Stimulated activated naive B cell treated with anti-CD40 and anti-IgM and Interleukin-4, amounts not matched to agents 10 μg/mL and 1 μg/mL and 100 μg/mL, for 72 hours (primary cell): ENCODE measurements at regions not wholly inside any gene's neighbourhood (a gene's known extent, or its start where the extent isn't known, plus 50 kb on each side); places are given as distances from the start of the nearest gene placed in this dataset.

ENCODE experiments used
- ATAC-seq, 2 donors: fragments of 150-1000 bp; cut with Tn5 transposase; replicated peaks; 2 replicates each; pipeline ENCODE4 v1.10.0; 2021; ENCODE audit warnings: moderate library complexity in 1 of 2
- DNase-seq: peaks from one replicate; pipeline ENCODE4 v3.0.0; 2021
- H3K27ac Mint-ChIP-seq: one replicate; pipeline ENCODE4 v1.8.0; 2022; ENCODE audit warnings: mild to moderate bottlenecking, mixed read lengths
- H3K27me3 Mint-ChIP-seq, 2 donors: one replicate each; pipeline ENCODE4 v1.8.0; 2022; ENCODE audit warnings: mixed read lengths in 2 of 2
- H3K36me3 Mint-ChIP-seq, 2 donors: one replicate each; pipeline ENCODE4 v1.8.0; 2022; ENCODE audit warnings: mixed read lengths in 2 of 2, mild to moderate bottlenecking in 1 of 2
- H3K4me1 Mint-ChIP-seq, 2 donors: one replicate each; pipeline ENCODE4 v1.8.0; 2022; ENCODE audit warnings: mixed read lengths in 2 of 2, mild to moderate bottlenecking in 1 of 2
- H3K4me3 Mint-ChIP-seq, 2 donors: one replicate each; pipeline ENCODE4 v1.8.0; 2022; ENCODE audit warnings: mild to moderate bottlenecking in 2 of 2, mixed read lengths in 2 of 2, moderate library complexity in 1 of 2
- H3K9me3 Mint-ChIP-seq, 2 donors: one replicate each; pipeline ENCODE4 v1.8.0; 2022; ENCODE audit warnings: mixed read lengths in 2 of 2, mild to moderate bottlenecking in 1 of 2

DNA sequence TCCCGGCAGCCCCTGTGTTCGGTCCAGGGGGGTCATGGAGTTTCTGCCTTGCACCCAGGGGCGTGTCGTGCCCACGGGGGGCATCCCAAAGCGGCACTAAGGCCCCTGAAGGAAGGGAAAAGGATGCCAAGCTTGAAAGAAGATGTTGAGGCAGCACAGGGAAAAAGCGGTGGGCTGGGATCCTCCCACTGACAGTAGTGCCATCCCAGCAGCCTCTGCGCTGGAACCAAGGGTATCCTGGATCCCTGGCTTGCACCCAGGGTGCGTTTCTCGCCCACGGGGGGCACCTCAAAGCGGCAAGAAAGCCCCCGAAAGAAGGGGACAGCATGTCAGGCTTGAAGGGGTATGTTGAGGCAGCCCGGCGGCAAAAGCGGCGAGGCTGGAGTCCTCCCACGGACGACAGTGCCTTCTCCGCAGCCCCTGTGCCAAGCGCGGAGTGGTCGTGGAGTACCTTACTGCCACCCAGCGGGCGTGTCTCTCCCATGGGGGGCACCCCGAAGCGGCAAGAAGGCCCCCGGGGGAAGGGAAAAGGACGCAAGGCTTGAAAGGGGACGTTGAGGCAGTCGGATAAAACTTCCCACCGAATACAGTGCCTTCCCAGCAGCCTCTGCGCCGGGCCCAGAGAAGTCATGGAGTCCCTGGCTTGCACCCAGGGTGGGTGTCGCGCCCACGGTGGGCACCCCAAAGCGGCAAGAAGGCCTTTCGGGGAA lies 164.4 kb upstream of the ALG10B start:
- DNase-seq (no peak), ATAC-seq (no peak)
- H3K36me3 Mint-ChIP-seq = no peaks in the 10 kb centered on the region
- H3K27me3 Mint-ChIP-seq = no peaks in the 10 kb centered on the region
- no peak overlapping the region for H3K4me3 Mint-ChIP-seq
- H3K27ac Mint-ChIP-seq = no peak overlapping the region
- H3K9me3 Mint-ChIP-seq = peaks cover 17 to 20% of the 10 kb centered on the region in 2 donors
- no peaks in the 10 kb centered on the region for H3K4me1 Mint-ChIP-seq

DNA sequence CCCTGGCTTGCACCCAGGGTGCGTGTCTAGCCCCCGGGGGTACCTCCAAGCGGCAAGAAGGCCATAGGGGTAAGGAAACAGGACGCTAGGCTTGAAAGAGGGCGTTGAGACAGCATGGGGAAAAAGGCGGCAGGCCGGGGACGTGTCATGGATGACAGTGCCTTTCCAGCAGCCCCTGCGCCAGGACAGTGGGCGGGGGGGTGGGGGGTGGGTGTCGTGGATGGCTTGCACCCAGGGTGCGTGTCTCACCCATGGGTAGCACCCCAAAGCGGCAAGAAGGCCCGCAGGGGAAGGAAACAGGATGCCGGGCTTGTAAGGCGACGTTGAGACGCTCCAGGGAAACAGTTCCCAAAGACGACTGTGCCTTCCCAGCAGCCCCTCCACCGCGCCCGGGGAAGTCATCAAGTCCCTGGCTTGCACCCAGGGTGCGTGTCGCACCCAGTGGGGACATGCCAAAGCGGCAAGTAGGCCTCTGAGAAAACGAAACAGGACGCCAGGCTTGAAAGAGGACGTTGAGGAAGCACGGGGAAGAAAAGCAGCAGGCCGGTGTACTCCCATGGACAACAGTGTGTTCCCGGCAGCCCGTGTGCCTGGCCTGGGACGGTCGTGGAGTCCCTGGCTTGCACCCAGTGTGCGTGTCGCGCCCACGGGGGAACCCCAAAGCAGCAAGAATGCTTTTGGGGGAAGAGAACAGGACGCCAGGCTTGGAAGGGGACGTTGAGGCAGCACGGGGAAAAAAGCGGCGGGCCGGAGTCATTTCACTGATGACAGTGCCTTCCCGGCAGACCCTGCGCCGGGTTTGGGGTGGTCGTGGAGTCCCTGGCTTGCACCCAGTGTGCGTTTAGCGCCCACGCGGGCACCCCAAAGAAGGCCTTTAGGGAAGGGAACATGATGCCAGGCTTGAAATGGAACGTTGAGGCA lies 163.5 kb upstream of the ALG10B start:
- ATAC-seq (no peak), DNase-seq (no peak)
- H3K4me1 Mint-ChIP-seq = no peaks in the 10 kb centered on the region
- H3K27ac Mint-ChIP-seq = no peak overlapping the region
- peaks cover 13 to 14% of the 10 kb centered on the region in 2 donors for H3K9me3 Mint-ChIP-seq
- H3K27me3 Mint-ChIP-seq = no peaks in the 10 kb centered on the region
- H3K36me3 Mint-ChIP-seq = no peaks in the 10 kb centered on the region
- no peak overlapping the region for H3K4me3 Mint-ChIP-seq

DNA sequence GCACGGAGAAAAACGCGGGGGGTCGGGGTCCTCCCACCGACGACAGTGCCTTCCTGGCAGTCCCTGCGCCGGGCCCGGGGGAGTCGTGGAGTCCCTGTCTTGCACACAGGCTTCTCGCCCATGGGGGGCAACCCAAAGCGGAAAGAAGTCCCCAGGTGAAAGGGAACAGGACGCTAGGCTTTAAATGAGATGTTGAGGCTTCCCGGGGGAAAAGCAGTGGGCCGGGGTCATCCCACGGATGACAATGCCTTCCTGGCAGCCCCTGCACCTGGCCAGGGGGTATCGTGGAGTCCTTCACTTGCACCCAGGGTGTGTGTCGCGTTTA lies 162.9 kb upstream of the ALG10B start:
- no peaks in the 10 kb centered on the region for H3K4me1 Mint-ChIP-seq
- no peaks in the 10 kb centered on the region for H3K27me3 Mint-ChIP-seq
- DNase-seq = no peak
- no peak overlapping the region for H3K27ac Mint-ChIP-seq
- peaks cover 8 to 13% of the 10 kb centered on the region in 2 donors for H3K9me3 Mint-ChIP-seq
- H3K4me3 Mint-ChIP-seq = no peak overlapping the region
- ATAC-seq = no peak
- no peaks in the 10 kb centered on the region for H3K36me3 Mint-ChIP-seq

DNA sequence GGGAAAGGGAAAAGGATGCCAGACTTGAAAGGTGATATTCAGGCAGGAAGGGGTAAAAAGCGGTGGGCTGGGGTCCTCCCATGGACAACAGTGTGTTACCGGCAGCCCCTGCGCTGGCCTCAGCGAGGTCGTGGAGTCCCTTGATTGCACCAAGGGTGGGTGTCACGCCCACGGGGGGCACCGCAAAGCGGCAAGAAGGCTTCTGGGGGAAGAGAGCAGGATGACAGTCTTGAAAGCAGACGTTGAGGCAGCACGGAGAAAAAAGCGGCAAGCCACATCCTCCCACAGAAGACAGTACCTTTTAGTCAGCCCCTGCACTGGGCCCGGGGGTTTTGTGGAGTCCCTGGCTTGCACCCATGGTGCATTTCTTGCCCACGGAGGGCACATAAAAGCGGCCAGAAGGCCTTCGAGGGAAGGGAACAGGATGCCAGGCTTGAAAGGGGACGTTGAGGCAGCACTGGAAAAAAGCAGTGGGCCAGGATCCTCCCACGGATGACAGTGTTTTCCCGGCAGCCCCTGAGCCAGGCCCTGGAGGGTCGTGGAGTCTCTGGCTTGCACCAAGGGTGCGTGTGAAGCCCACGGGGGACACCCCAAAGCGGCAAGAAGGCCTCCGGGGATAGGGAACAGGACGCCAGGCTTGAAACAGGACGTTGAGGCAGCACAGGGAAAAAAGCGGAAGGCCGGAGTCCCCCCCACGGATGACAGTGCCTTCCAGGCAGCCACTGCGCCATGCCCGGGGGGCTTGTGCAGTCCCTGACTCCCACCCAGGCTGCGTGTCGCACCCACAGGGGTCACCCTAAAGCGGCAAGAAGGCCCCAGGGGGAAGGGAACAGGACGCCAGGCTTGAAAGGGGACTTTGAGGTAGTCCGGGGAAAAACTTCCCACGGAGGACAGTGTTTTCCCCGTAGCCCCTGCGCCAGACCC lies 162.2 kb upstream of the ALG10B start:
- Mint-ChIP-seq H3K27me3 (no peaks in the 10 kb centered on the region), H3K9me3 (peaks cover 3 to 10% of the 10 kb centered on the region in 2 donors), H3K36me3 (no peaks in the 10 kb centered on the region), H3K4me1 (no peaks in the 10 kb centered on the region), H3K4me3 (no peak overlapping the region), H3K27ac (no peak overlapping the region)
- ATAC-seq (no peak), DNase-seq (no peak)

DNA sequence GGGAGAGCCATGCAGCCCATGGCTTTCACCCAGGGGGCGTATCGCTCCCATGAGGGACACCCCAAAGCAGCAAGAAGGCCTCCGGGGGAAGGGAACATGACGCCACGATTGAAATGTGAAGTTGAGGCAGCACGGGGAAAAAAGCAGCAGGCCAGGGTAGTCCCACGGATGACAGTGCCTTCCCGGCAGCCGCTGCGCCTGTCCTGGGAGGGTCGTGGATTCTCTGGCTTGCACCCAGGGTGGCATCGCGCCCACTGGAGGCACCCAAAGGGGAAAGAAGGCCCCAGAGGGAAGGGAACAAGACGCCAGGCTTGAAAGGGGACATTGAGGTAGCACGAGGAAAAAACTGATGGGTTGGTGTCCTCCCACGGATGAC lies 161.6 kb upstream of the ALG10B start:
- Mint-ChIP-seq H3K36me3 (no peaks in the 10 kb centered on the region), H3K27me3 (no peaks in the 10 kb centered on the region), H3K4me3 (no peak overlapping the region), H3K27ac (no peak overlapping the region), H3K9me3 (peaks cover 3 to 12% of the 10 kb centered on the region in 2 donors), H3K4me1 (no peaks in the 10 kb centered on the region)
- DNase-seq (no peak), ATAC-seq (no peak)

DNA sequence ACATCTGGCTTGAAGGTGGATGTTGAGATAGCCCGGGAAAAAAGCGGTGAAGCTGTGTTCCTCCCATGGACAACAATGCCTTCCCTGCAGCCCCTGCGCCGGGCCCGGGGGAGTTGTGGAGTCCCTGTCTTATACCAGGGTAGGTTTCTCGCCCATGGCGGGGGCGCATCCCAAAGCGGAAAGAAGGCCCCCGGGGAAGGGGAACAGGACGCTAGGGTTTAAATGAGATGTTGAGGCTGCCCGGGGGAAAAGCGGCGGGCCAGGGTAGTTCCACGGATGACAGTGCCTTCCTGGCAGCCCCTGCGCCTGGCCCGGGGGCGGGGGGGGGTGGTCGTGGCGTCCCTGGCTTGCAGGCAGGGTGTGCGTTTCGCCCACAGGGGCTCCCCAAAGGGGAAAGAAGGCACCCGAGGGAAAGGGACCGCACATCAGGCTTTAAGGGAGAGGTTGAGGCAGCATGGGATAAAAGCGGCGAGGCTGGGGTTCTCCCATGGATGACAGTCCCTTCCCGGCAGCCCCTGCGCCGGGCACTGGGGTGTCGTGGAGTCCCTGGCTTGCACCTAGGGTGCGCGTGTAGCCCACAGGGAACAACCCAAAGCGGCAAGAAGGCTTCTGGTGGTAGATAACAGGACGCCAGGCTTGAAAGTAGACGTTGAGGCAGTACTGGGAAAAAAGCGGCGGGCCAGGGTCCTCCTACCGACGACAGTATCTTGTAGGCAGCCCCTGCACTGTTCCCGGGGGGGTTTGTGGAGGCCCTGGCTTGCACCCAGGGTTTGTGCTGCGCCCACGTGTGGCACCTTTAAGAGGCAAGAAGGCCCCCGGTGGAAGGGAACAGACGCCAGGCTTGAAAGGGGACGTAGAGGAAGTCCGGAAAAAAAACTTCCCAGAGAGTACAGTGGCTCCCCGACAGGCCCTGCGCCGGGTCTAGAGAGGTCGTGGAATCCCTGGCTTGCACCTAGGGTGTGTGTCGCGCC lies 160.8 kb upstream of the ALG10B start:
- ATAC-seq (no peak), DNase-seq (no peak)
- H3K4me1 Mint-ChIP-seq = no peaks in the 10 kb centered on the region
- H3K9me3 Mint-ChIP-seq = peaks cover 3 to 12% of the 10 kb centered on the region in 2 donors
- no peak overlapping the region for H3K4me3 Mint-ChIP-seq
- no peaks in the 10 kb centered on the region for H3K27me3 Mint-ChIP-seq
- H3K36me3 Mint-ChIP-seq = no peaks in the 10 kb centered on the region
- H3K27ac Mint-ChIP-seq = no peak overlapping the region

DNA sequence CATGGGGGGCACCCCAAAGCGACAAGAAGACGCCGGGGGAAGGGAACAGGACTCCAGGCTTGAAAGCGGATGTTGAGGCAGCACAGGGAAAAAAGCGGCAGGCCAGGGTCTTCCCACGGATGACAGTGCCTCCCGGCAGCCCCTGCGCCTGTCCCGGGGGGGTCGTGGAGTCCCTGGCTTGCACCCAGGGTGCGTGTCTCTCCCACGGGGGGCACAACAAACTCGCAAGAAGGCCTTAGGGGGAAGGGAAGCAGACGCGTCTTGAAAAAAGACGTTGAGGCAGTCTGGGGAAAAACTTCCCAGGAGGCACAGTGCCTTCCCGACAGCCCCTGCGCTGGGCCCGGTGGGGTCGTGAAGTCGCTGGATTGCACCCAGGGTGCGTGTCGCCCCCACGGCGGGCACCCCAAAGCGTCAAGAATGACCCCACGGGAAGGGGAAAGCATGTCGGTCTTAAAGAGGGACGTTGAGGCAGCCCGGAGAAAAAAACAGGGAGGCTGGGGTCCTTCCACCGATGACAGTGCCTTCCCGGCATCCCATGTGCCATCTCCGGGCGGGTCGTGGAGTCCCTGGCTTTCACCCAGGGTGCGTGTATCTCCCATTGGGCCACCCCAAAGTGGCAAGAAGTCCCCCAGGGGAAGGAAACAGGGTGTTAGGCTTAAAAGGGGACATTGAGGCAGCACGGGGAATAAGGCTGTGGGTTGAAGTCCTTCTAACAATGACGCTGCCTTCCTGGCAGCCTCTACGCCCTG lies 159.9 kb upstream of the ALG10B start:
- DNase-seq = no peak
- no peaks in the 10 kb centered on the region for H3K4me1 Mint-ChIP-seq
- H3K4me3 Mint-ChIP-seq = no peak overlapping the region
- no peak for ATAC-seq
- H3K36me3 Mint-ChIP-seq = no peaks in the 10 kb centered on the region
- H3K27ac Mint-ChIP-seq = no peak overlapping the region
- H3K27me3 Mint-ChIP-seq = no peaks in the 10 kb centered on the region
- H3K9me3 Mint-ChIP-seq = peaks cover 3 to 13% of the 10 kb centered on the region in 2 donors

DNA sequence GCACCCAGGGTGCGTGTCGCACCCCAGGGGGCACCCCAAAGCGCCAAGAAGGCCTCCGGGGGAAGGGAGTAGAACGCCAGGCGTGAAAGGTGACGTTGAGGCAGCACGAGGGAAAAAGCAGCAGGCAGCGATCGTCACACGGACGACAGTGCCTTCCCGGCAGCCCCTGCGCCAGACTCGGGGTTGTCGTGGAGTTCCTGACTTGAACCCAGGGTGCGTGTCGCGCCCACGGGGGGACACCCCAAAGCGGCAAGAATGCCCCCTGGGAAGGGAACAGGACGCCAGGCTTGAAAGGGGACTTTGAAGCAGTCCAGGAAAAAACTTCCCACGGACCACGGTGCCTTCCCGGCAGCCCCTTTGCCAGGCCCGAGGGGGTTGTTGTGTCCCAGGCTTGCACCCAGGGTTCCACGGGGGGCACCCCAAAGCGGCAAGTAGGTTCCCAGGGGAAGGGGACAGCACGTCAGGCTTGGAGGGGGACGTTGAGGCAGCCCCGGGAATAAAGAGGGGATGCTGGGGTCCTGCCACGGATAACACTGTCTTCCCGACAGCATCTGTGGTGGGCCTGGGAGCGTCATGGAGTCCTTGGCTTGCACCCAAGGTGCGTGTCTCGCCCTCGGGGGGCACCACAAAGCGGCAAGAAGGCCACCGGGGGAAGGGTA lies 159.2 kb upstream of the ALG10B start:
- no peak overlapping the region for H3K4me3 Mint-ChIP-seq
- H3K4me1 Mint-ChIP-seq = no peaks in the 10 kb centered on the region

DNA sequence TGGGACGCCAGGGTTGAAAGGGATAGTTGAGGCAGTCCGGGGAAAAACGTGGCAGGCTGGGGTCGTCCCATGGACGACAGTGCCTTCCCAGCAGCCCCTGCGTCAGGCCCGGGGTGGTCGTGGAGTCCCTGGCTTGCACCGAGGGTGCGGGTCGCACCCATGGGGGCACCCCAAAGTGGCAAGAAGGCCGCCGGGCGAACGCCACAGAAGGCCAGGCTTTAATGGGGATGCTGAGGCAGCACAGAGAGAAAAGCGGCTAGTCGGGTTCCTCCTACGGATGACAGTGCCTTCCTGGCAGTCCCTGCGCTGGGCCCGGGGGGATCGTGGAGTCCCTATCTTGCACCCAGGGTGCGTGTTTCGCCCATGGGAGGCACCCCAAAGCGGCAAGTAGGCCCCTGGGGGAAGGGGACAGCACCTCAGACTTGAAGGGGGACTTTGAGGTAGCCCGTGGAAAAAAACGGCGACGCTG lies 158.6 kb upstream of the ALG10B start:
- no peak overlapping the region for H3K4me3 Mint-ChIP-seq
- no peaks in the 10 kb centered on the region for H3K36me3 Mint-ChIP-seq
- H3K9me3 Mint-ChIP-seq = peaks cover 7 to 20% of the 10 kb centered on the region in 2 donors
- DNase-seq (no peak), ATAC-seq (no peak)
- no peak overlapping the region for H3K27ac Mint-ChIP-seq
- no peaks in the 10 kb centered on the region for H3K27me3 Mint-ChIP-seq
- H3K4me1 Mint-ChIP-seq = no peaks in the 10 kb centered on the region

More for the DNA sequence above, 159.2 kb upstream of the ALG10B start:
- no peak overlapping the region for H3K27ac Mint-ChIP-seq
- DNase-seq (no peak), ATAC-seq (no peak)
- no peaks in the 10 kb centered on the region for H3K36me3 Mint-ChIP-seq
- no peaks in the 10 kb centered on the region for H3K27me3 Mint-ChIP-seq
- peaks cover 7 to 16% of the 10 kb centered on the region in 2 donors for H3K9me3 Mint-ChIP-seq

DNA sequence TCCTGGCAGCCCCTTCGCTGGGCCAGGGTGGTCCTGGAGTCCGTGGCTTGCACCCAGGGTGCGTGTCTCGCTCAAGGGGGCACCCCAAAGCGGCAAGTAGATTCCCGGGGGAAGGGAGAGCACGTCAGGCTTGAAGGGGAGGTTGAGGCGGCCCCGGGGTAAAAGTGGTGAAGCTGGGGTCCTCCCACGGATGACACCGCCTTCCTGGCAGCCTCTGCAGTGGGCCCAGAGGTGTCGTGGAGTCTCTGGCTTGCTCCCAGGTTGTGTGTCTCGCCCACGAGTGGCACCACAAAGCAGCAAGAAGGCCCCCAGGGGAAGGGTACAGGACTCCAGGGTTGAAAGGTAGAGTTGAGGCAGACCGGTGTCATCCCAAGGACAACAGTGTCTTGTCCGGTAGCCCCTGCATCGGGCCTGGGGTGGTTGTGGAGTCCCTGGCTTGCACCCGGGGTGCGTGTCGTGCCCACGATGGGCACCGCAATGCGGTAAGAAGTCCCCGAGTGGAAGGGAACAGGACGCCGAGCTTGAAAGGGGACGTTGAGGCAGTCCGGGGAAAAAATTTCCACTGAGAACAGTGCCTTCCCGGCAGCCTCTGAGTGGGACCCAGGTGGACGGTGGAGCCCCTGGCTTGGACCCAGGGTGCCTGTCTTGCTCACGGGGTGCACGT lies 158.0 kb upstream of the ALG10B start:
- Mint-ChIP-seq H3K27me3 (no peaks in the 10 kb centered on the region), H3K4me3 (no peak overlapping the region), H3K9me3 (peaks cover 5 to 19% of the 10 kb centered on the region in 2 donors), H3K4me1 (no peaks in the 10 kb centered on the region), H3K27ac (no peak overlapping the region), H3K36me3 (no peaks in the 10 kb centered on the region)
- ATAC-seq (no peak), DNase-seq (no peak)

DNA sequence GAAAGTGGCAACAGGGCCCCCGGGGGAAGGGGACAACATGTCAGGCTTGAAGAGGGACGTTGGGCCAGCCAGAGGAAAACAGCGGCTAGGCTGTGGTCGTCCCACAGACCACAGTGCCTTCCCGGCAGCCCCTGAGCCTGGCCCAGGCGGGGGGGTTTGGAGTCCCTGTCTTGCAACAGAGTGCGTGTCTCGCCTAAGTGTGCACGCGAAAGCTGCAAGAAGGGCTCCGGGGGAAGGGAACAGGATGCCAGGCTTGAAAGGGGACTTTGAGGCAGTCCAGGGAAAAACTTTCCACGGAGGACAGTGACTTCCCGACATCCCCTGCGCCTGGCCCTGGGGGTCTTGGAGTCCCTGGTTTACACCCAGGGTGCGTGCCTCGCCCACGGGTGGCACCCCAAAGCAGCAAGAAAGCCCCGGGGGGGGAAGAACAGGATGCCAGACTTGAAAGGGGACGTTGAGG lies 157.5 kb upstream of the ALG10B start:
- no peak for DNase-seq
- H3K36me3 Mint-ChIP-seq = no peaks in the 10 kb centered on the region
- no peak overlapping the region for H3K27ac Mint-ChIP-seq
- H3K27me3 Mint-ChIP-seq = no peaks in the 10 kb centered on the region
- no peak overlapping the region for H3K4me3 Mint-ChIP-seq
- peaks cover 5 to 18% of the 10 kb centered on the region in 2 donors for H3K9me3 Mint-ChIP-seq
- H3K4me1 Mint-ChIP-seq = no peaks in the 10 kb centered on the region
- ATAC-seq = no peak
